NCI-H524 (cell line): ENCODE measurements at regions not wholly inside any gene's neighbourhood (a gene's known extent, or its start where the extent isn't known, plus 50 kb on each side); places are given as distances from the start of the nearest gene placed in this dataset.
"Not testable (repeated sequence)": the region's sequence is repeated elsewhere in the genome, so short reads cannot be mapped to it uniquely, and the experiment has no call there.

Experiments used
- DNase-seq, 2 experiments: peaks; one replicate each; lab custom pipeline; 2025; lab: John Stamatoyannopoulos, UW

DNA sequence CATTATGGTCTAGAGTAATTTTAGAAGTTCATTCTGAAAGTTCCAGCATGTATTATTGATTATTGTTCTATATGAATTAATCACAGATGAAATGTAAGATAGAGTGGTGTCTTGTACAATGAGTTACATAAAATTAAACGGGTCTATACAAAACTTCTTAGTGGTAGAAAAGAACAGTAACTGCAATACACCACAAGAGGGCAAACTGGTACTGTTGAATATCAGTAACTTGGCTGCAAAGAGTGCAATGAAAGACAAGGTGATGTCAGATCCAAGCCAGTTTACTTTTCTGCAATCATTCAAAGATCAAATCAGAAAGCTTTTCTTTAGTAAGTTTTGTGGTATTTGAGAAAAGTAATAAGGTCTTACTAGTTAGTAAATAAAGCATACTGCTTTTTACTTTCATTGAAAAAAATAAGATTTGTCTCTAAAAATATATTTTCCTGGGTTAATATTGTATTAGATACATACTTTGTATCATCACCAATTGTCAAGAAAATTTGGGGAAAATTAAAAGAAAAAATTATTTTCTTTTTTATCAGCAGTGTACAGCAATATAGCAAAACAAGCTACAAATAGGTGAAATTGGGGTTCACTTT is 66.4 kb upstream of the BTG3 start:
- DNase-seq = peak; percentile 5 to 72

DNA sequence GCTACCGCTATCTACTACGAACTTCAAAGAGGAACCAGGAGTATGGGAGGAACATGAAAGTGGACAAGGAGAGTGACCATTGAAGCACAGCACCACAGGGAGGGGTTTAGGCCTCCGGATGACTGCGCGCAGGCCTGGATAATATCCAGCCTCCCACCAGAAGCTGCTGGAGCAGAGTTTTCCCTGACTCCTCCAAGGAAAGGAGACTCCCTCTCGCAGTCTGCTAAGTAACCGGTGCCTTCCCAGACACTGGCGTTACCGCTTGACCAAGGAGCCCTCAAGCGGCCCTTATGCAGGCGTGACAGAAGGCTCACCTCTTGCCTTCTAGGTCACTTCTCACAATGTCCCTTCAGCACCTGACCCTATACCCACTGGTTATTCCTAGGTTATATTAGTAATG is 64.2 kb upstream of the BTG3 start:
- DNase-seq = not testable (repeated sequence)

DNA sequence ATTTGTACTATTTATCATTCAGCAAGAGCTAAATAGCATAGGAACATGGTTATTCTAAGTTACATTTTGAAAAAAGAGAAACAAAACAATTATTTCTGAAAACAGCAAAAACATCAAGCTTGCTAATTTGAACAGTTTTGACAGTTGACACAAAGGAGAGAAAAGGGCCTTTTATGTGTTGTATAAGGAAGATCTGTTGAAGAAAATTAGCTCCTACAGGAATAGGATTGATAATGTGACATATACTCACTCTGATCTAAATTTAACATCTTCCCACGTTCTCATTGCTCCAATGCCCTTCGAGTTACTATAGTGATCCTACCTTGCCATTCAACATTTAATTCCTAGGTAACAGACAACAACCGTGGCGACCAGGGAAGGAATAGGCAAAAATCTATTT is 61.4 kb upstream of the BTG3 start:
- no peak for DNase-seq

DNA sequence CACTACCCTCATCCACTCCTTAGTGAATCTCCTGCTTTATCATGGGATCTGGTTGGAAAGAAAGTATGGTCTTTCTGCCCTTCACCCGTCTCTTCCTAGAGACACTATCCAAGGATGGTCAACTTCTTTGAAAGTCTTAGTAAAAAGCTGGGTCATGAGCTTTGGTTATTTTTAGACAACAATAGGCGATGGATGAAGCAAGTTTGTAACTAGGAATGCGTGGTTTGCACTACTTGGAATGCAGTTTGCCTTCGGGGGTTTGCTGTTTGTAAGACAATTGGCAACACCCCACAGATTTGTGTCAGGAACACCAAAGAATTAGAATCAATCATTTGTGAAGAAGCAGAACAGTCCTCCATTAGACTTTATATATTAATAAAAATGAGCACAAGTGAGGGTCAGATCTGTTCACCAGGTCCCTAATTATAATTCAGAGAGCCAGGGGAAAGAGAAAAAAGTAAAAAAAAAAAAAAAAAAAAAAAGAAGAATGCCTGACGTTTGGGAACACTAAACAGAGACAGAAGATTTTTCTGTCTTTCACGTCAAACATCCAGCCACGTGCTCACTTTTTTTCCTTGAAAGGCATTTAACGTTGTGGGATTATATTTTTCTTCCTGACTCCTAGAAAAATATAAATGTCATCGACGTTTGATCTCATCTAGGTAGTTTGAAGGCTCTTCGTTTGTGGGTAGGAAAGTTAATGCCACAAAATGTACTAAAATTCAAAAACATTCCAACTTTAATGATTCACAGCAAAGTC is 60.7 kb upstream of the BTG3 start:
- DNase-seq = no peak

DNA sequence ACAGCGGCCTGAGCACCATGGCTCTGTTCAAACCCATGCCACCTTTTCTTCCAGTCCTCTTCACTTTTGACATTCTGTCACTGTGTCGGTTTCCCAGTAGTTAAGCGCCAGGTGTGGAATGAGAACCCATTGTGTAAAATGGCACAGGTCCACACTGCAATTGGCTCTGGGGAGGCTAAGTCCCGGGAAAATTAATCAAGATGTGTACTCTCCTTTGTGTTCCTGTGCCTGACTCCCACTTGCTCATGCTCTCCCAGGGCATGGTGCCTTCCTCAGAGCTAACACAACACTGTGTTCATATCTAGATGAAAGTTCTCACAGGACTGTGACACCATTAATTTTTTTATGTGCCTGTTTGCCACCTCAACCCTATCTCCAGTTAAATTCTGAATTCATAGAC is 59.0 kb upstream of the BTG3 start:
- DNase-seq = no peak

DNA sequence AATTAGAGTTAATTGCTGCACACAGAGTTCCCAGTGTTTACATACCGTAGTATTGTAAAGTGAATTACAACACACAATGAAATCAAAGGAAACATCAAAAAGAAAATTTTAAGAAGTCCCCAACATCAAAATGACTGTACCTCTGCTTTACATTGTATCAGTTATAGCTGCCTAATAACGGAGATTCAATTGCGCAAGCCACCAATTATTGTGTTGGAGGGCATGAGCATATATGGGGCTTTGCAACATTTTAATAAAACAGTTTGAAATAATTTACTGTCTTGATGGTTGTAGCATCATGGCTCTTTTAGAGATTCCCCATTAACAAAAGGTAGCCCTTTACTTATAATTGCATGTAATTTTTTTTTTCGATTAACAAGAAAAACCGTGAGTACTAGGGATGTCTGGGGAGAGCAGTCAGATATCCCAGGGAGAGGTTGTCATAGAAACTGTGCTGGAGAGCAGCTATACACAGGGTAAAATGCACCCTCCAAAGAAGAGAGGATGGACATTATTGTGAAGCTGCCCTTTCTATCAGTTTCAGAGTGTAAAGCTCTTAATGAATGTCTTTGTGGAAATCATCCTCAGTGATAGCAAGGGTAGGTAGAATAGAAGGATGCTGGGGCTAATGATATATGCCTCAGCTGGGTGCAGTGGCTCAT is 55.9 kb upstream of the BTG3 start:
- no peak for DNase-seq

DNA sequence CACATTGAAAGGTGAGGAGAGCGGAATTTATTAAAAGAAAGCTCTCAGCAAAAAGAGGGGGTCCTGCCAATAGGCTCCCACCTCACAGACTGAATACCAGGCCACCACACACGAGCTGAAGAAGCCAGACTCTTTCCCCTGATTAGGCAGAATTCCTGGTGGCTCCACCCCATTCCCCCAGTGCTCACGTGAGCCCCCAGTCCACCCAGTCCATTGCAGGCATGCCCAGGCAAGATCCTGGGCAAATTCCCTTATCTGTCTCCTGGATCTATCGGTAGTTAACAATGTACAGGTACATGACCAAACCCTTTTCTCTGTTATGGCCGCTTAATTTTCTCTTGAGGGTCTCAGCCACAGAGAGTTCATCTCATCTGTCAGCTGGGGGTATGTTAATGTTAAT is 54.6 kb upstream of the BTG3 start:
- no peak for DNase-seq
